ENCODE measurements at regions not wholly inside any gene's neighbourhood (a gene's known extent, or its start where the extent isn't known, plus 50 kb on each side); places are given as distances from the start of the nearest gene placed in this dataset.

GRCh38 chr2:146481629-146482028, 1363.2 kb upstream of the ACVR2A start:
- Histone ChIP-seq H3K4me3 (ENCODE audit: control extremely low read depth in 1 of 5, extremely low read depth in 1 of 5, insufficient read depth in 1 of 5, low read depth in 2 of 5, low read length in 4 of 5) (no peak overlapping the region), H3K79me2 (ENCODE audit: control insufficient read depth, insufficient read depth, low read length) (no peaks in the 10 kb centered on the region), H4K20me1 (ENCODE audit: control insufficient read depth, insufficient read depth, low read length, poor library complexity, severe bottlenecking) (no peaks in the 10 kb centered on the region), H3K4me1 (ENCODE audit: control insufficient read depth in 2 of 2, insufficient read depth in 2 of 2, low read length in 2 of 2) (no peaks in the 10 kb centered on the region), H2AFZ (ENCODE audit: insufficient read depth, low read depth, low read length, poor library complexity, severe bottlenecking) (no peak overlapping the region), H3K36me3 (replicated peaks in 1 of 2; ENCODE audit: control extremely low read depth in 1 of 2, control insufficient read depth in 1 of 2, extremely low read depth in 1 of 2, insufficient read depth in 2 of 2, low read length in 1 of 2) (no peaks in the 10 kb centered on the region), H3K9ac (ENCODE audit: low read length) (no peak overlapping the region), H3K4me2 (replicated peaks; ENCODE audit: low read depth, low read length, poor library complexity, severe bottlenecking) (no peak overlapping the region), H3K27me3 (replicated peaks in 1 of 4; ENCODE audit: control extremely low read depth in 1 of 4, control insufficient read depth in 3 of 4, insufficient read depth in 4 of 4, low read length in 3 of 4) (no peaks in the 10 kb centered on the region), H3K9me3 (ENCODE audit: control extremely low read depth in 1 of 3, control insufficient read depth in 2 of 3, insufficient read depth in 1 of 3, low read length in 2 of 3) (no peaks in the 10 kb centered on the region), H3K27ac (ENCODE audit: low read length in 2 of 2) (no peak overlapping the region)
- no peak overlapping the region for H3K4me3 Mint-ChIP-seq
- ATAC-seq (ENCODE audit: low read depth) = no peak
- H3K4me1 Mint-ChIP-seq = no peaks in the 10 kb centered on the region
- TF ChIP-seq CTCF (IDR thresholded peaks at IDR 0.05) = no peak
- no peak for TF ChIP-seq EZH2 (IDR thresholded peaks at IDR 0.05; ENCODE audit: borderline replicate concordance, insufficient read depth, low read depth, low read length, poor library complexity, severe bottlenecking)
- no peak overlapping the region for H3K27ac Mint-ChIP-seq
- H3K27me3 Mint-ChIP-seq = no peaks in the 10 kb centered on the region
- DNase-seq = no peak
- H3K9me3 Mint-ChIP-seq (ENCODE audit: insufficient read depth) = no peaks in the 10 kb centered on the region
- WGBS (ENCODE audit: insufficient coverage) = no CpG with 5 or more reads among the region's 1 CpG
- ChIA-PET CTCF (no interaction called here), POLR2A (no interaction called here)
- intact Hi-C loops (cut with micrococcal nuclease) = no loop called here

- no peaks in the 10 kb centered on the region for H3K36me3 ChIP-seq (replicated peaks in 1 of 2; ENCODE audit: control extremely low read depth in 1 of 2, control insufficient read depth in 1 of 2, extremely low read depth in 1 of 2, insufficient read depth in 2 of 2, low read length in 1 of 2)
- WGBS (ENCODE audit: insufficient coverage) = 93% methylated on average over 3 of the region's 5 CpGs
- Mint-ChIP-seq H3K9me3 (ENCODE audit: insufficient read depth) (no peaks in the 10 kb centered on the region), H3K27ac (no peak overlapping the region), H3K4me1 (no peaks in the 10 kb centered on the region), H3K4me3 (no peak overlapping the region), H3K27me3 (no peaks in the 10 kb centered on the region)
- no peaks in the 10 kb centered on the region for H3K4me1 ChIP-seq (ENCODE audit: control insufficient read depth in 2 of 2, insufficient read depth in 2 of 2, low read length in 2 of 2)
- H4K20me1 ChIP-seq (ENCODE audit: control insufficient read depth, insufficient read depth, low read length, poor library complexity, severe bottlenecking) = no peaks in the 10 kb centered on the region
- intact Hi-C loops (cut with micrococcal nuclease) = no loop called here
- no peak overlapping the region for H3K4me2 ChIP-seq (replicated peaks; ENCODE audit: low read depth, low read length, poor library complexity, severe bottlenecking)
- H3K27me3 ChIP-seq (replicated peaks in 1 of 4; ENCODE audit: control extremely low read depth in 1 of 4, control insufficient read depth in 3 of 4, insufficient read depth in 4 of 4, low read length in 3 of 4) = no peaks in the 10 kb centered on the region
- H2AFZ ChIP-seq (ENCODE audit: insufficient read depth, low read depth, low read length, poor library complexity, severe bottlenecking) = no peak overlapping the region
- no peak overlapping the region for H3K4me3 ChIP-seq (ENCODE audit: control extremely low read depth in 1 of 5, extremely low read depth in 1 of 5, insufficient read depth in 1 of 5, low read depth in 2 of 5, low read length in 4 of 5)
- no peak for DNase-seq
- H3K9me3 ChIP-seq (ENCODE audit: control extremely low read depth in 1 of 3, control insufficient read depth in 2 of 3, insufficient read depth in 1 of 3, low read length in 2 of 3) = no peaks in the 10 kb centered on the region
- no peak for ATAC-seq (ENCODE audit: low read depth)
- H3K27ac ChIP-seq (ENCODE audit: low read length in 2 of 2) = no peak overlapping the region
- no peak overlapping the region for H3K9ac ChIP-seq (ENCODE audit: low read length)
- ChIA-PET POLR2A (no interaction called here), CTCF (no interaction called here)
- H3K79me2 ChIP-seq (ENCODE audit: control insufficient read depth, insufficient read depth, low read length) = no peaks in the 10 kb centered on the region
- TF ChIP-seq EZH2 (IDR thresholded peaks at IDR 0.05; ENCODE audit: borderline replicate concordance, insufficient read depth, low read depth, low read length, poor library complexity, severe bottlenecking) = no peak
- TF ChIP-seq CTCF (IDR thresholded peaks at IDR 0.05) = no peak
Observed at GRCh38 chr2:146477383-146477782, 1367.4 kb upstream of the ACVR2A start.
